Loucy (cell line): ENCODE measurements at regions not wholly inside any gene's neighbourhood (a gene's known extent, or its start where the extent isn't known, plus 50 kb on each side); places are given as distances from the start of the nearest gene placed in this dataset.

Experiments
- H2AFZ ChIP-seq: fragments of 200-600 bp; sonication (generic); 2 replicates; pipeline ENCODE4 v1.6.0; 2016; ENCODE audit warnings: antibody characterized with exemption, mild to moderate bottlenecking, low read length, moderate library complexity
- H3F3A ChIP-seq: fragments of 200-600 bp; 2 replicates; pipeline ENCODE4 v1.6.0; 2016; ENCODE audit warnings: antibody characterized with exemption, low read depth, mild to moderate bottlenecking
- H3K27me3 ChIP-seq: fragments of 200-600 bp; sonication (generic); 2 replicates; pipeline ENCODE4 v1.6.1; 2014; ENCODE audit warnings: low read length, mild to moderate bottlenecking; ENCODE audit not compliant: insufficient read depth, poor library complexity, severe bottlenecking
- H3K36me3 ChIP-seq: fragments of 200-600 bp; sonication (generic); 2 replicates; pipeline ENCODE4 v1.6.1; 2016; ENCODE audit warnings: low read length; ENCODE audit not compliant: insufficient read depth
- H3K4me1 ChIP-seq: fragments of 200-600 bp; sonication (generic); 2 replicates; pipeline ENCODE4 v1.5.1; 2014; ENCODE audit warnings: low read length, mild to moderate bottlenecking; ENCODE audit not compliant: insufficient read depth, poor library complexity, severe bottlenecking
- H3K4me2 ChIP-seq: fragments of 200-600 bp; sonication (generic); 2 replicates; pipeline ENCODE4 v1.6.0; 2014; ENCODE audit warnings: antibody characterized with exemption, low read length, low read depth, mild to moderate bottlenecking; ENCODE audit not compliant: poor library complexity, severe bottlenecking
- H3K4me3 ChIP-seq: fragments of 200-600 bp; sonication (generic); 2 replicates; pipeline ENCODE4 v1.5.1; 2014; ENCODE audit warnings: low read length, mild to moderate bottlenecking, mixed read lengths; ENCODE audit not compliant: poor library complexity, severe bottlenecking
- H3K79me2 ChIP-seq: fragments of 200-600 bp; sonication (generic); 2 replicates; pipeline ENCODE4 v1.6.1; 2014; ENCODE audit warnings: low read length; ENCODE audit not compliant: insufficient read depth
- H3K9ac ChIP-seq: fragments of 200-600 bp; sonication (generic); 2 replicates; pipeline ENCODE4 v1.6.0; 2014; ENCODE audit warnings: mild to moderate bottlenecking, low read depth, low read length, moderate library complexity; ENCODE audit not compliant: poor library complexity, severe bottlenecking
- H3K9me2 ChIP-seq: fragments of 200-600 bp; sonication (generic); replicated peaks from 2 replicates; pipeline ENCODE4 v1.6.1; 2016; ENCODE audit warnings: low read depth, low read length, mixed read lengths
- H3K9me3 ChIP-seq: fragments of 200-600 bp; sonication (generic); 2 replicates; pipeline ENCODE4 v1.6.1; 2014; ENCODE audit warnings: mild to moderate bottlenecking, antibody characterized with exemption, low read length, low read depth; ENCODE audit not compliant: insufficient read depth
- H4K20me1 ChIP-seq: fragments of 200-600 bp; sonication (generic); 2 replicates; pipeline ENCODE4 v1.6.0; 2014; ENCODE audit warnings: antibody characterized with exemption, low read length, mild to moderate bottlenecking; ENCODE audit not compliant: insufficient read depth, poor library complexity, severe bottlenecking
- EZH2phosphoT487 ChIP-seq: fragments of 200-600 bp; IDR thresholded peaks from 2 replicates; pipeline ENCODE4 v1.6.1; 2018; ENCODE audit warnings: antibody characterized with exemption, mild to moderate bottlenecking, moderate library complexity, borderline replicate concordance
- TF ChIP-seq, protein P1 (sequence below): fragments of 200-600 bp; sonication (generic); conservative IDR thresholded peaks from 2 replicates; pipeline ENCODE4 v1.5.1; 2014; ENCODE audit warnings: mild to moderate bottlenecking, antibody characterized with exemption, low read length

DNA sequence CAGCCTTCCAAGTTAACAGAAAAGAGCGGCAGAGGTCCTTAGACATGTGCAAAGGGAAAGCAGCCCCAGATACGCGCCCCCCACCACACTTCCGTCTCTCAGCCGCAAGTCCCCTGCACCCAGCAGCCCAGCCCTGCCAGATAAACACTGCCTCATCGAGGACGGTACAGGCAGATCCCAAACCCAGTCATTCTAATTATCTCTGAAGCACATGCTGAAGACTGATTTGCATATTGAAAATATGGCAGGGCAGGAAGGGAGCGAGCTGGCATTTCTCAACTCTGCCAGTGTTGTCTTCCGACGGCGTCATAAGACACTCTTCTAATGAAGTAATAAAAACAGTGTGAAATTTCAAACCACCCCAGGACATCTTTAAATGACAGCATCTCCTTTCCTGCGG, 122.8 kb upstream of the CDH4 start:
- H3K4me3 ChIP-seq, result no peak overlapping the region
- TF ChIP-seq, protein P1, sequence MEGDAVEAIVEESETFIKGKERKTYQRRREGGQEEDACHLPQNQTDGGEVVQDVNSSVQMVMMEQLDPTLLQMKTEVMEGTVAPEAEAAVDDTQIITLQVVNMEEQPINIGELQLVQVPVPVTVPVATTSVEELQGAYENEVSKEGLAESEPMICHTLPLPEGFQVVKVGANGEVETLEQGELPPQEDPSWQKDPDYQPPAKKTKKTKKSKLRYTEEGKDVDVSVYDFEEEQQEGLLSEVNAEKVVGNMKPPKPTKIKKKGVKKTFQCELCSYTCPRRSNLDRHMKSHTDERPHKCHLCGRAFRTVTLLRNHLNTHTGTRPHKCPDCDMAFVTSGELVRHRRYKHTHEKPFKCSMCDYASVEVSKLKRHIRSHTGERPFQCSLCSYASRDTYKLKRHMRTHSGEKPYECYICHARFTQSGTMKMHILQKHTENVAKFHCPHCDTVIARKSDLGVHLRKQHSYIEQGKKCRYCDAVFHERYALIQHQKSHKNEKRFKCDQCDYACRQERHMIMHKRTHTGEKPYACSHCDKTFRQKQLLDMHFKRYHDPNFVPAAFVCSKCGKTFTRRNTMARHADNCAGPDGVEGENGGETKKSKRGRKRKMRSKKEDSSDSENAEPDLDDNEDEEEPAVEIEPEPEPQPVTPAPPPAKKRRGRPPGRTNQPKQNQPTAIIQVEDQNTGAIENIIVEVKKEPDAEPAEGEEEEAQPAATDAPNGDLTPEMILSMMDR, result no peak
- no peak for TF ChIP-seq EZH2phosphoT487
- H3K9me3 ChIP-seq, result no peaks in the 10 kb centered on the region
- H4K20me1 ChIP-seq, result no peaks in the 10 kb centered on the region
- peak overlapping the region; percentile 40 for H3K4me2 ChIP-seq
- no peaks in the 10 kb centered on the region for H3K27me3 ChIP-seq
- peak overlapping the region; percentile 31 for H2AFZ ChIP-seq
- H3K9me2 ChIP-seq, result no peaks in the 10 kb centered on the region
- H3K36me3 ChIP-seq, result no peaks in the 10 kb centered on the region
- no peaks in the 10 kb centered on the region for H3K79me2 ChIP-seq
- H3K9ac ChIP-seq, result no peak overlapping the region
- H3F3A ChIP-seq, result no peaks in the 10 kb centered on the region
- peaks cover 5% of the 10 kb centered on the region for H3K4me1 ChIP-seq

DNA sequence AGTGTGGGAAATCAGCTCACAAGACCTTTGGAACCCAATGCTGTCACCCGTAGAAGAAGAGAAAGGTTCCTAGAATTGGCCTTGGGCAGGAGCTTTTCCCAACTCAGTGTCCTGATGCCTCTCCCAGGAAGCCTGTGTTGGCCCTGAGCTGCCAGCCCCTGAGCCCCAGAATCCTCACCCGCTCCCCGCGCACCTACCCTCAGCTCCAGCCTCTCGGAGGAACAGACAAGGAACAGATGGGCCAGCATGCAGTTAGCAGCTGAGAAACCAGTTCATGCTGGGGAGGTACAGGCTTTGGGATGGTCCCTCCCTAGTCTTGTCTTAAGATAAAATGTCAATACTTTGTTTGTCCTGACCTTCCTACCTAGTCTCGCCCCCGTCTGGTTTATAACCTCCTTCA, 121.9 kb upstream of the CDH4 start:
- peaks cover 5% of the 10 kb centered on the region for H3K4me1 ChIP-seq
- no peak overlapping the region for H3K4me2 ChIP-seq
- H3K27me3 ChIP-seq, result no peaks in the 10 kb centered on the region
- no peaks in the 10 kb centered on the region for H3K36me3 ChIP-seq
- H3K4me3 ChIP-seq, result no peak overlapping the region
- TF ChIP-seq, protein P1, result no peak
- TF ChIP-seq EZH2phosphoT487, result no peak
- H4K20me1 ChIP-seq, result no peaks in the 10 kb centered on the region
- H3K79me2 ChIP-seq, result no peaks in the 10 kb centered on the region
- H3K9me3 ChIP-seq, result no peaks in the 10 kb centered on the region
- H3K9ac ChIP-seq, result no peak overlapping the region
- H3K9me2 ChIP-seq, result no peaks in the 10 kb centered on the region
- H2AFZ ChIP-seq, result no peak overlapping the region
- H3F3A ChIP-seq, result no peaks in the 10 kb centered on the region

DNA sequence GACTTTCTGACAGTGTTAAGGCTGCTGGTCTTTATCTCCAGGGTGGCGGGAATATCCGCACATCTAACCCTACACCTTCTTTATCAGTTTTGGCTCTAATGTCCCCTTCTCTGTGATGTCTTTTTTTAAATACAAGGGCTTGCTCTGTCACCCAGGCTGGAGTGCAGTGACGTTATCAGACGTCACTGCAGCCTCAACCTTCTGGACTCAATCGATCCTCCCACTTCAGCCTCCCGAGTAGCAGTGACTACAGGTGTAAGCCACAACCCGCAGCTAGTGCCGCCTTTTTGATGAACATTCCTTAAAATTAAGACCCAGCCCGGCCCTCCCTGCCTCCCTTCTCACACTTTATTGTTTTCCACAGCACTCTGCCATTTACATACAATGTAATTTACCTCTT, 120.1 kb upstream of the CDH4 start:
- no peaks in the 10 kb centered on the region for H3K79me2 ChIP-seq
- H3K9ac ChIP-seq, result no peak overlapping the region
- H3K9me3 ChIP-seq, result no peaks in the 10 kb centered on the region
- peaks cover 5% of the 10 kb centered on the region for H3K4me1 ChIP-seq
- H2AFZ ChIP-seq, result no peak overlapping the region
- no peak overlapping the region for H3K4me3 ChIP-seq
- H4K20me1 ChIP-seq, result no peaks in the 10 kb centered on the region
- no peaks in the 10 kb centered on the region for H3K36me3 ChIP-seq
- H3K4me2 ChIP-seq, result no peak overlapping the region
- no peaks in the 10 kb centered on the region for H3K27me3 ChIP-seq
- TF ChIP-seq, protein P1, result no peak
- TF ChIP-seq EZH2phosphoT487, result no peak
- H3F3A ChIP-seq, result no peaks in the 10 kb centered on the region
- no peaks in the 10 kb centered on the region for H3K9me2 ChIP-seq
